OCI-LY7 (cell line): ENCODE measurements at regions not wholly inside any gene's neighbourhood (a gene's known extent, or its start where the extent isn't known, plus 50 kb on each side); places are given as distances from the start of the nearest gene placed in this dataset.

Source experiments
- BruUV-seq: library from RNA; stranded (reverse); fragments of 400-500 nt; replicated peaks from 2 replicates; lab custom pipeline; 2021; lab: Mats Ljungman, UMichigan
- CTCF ChIA-PET: fragments of 300-600 bp; sonication (Branson Sonifier 250); formaldehyde crosslinking; loops from one replicate; lab custom pipeline; 2022; ENCODE audit warnings: antibody characterized with exemption; ENCODE audit not compliant: unreplicated experiment; lab: Charles Lee
- POLR2A ChIA-PET: fragments of 300-600 bp; sonication (Branson Sonifier 250); formaldehyde crosslinking; loops from one replicate; lab custom pipeline; 2022; ENCODE audit warnings: antibody characterized with exemption; lab: Charles Lee
- DNase-seq: peaks from one replicate; pipeline ENCODE4 v3.0.0-alpha.2; 2015; ENCODE audit warnings: low spot score
- H2AFZ ChIP-seq: fragments of 200-600 bp; sonication (generic), shearing (Covaris generic); 2 replicates; pipeline ENCODE4 v1.6.1; 2014; ENCODE audit warnings: mild to moderate bottlenecking, antibody characterized with exemption, low read length, moderate library complexity
- H3K27ac ChIP-seq: fragments of 200-600 bp; sonication (generic); 2 replicates; pipeline ENCODE4 v1.5.1; 2014; ENCODE audit warnings: mixed run types, low read depth, mild to moderate bottlenecking, moderate library complexity, low read length, inconsistent platforms; ENCODE audit not compliant: poor library complexity, severe bottlenecking
- H3K36me3 ChIP-seq: fragments of 200-600 bp; sonication (generic); 2 replicates; pipeline ENCODE4 v1.6.1; 2014; ENCODE audit warnings: mild to moderate bottlenecking, antibody characterized with exemption, low read length, moderate library complexity, mixed read lengths; ENCODE audit not compliant: insufficient read depth
- H3K4me1 ChIP-seq: fragments of 200-600 bp; sonication (generic); 2 replicates; pipeline ENCODE4 v1.5.1; 2014; ENCODE audit warnings: mild to moderate bottlenecking, low read length; ENCODE audit not compliant: insufficient read depth, poor library complexity, severe bottlenecking
- H3K4me2 ChIP-seq: fragments of 200-600 bp; sonication (generic); 2 replicates; pipeline ENCODE4 v1.6.1; 2014; ENCODE audit warnings: mild to moderate bottlenecking, low read length
- H3K4me3 ChIP-seq: fragments of 200-600 bp; sonication (generic); 2 replicates; pipeline ENCODE4 v1.5.1; 2014; ENCODE audit warnings: mild to moderate bottlenecking, low read depth, low read length; ENCODE audit not compliant: poor library complexity, severe bottlenecking
- H3K79me2 ChIP-seq: fragments of 200-600 bp; sonication (generic); 2 replicates; pipeline ENCODE4 v1.6.1; 2016; ENCODE audit warnings: low read depth, mild to moderate bottlenecking, low read length, moderate library complexity, mixed read lengths; ENCODE audit not compliant: insufficient read depth
- H3K9me2 ChIP-seq: fragments of 200-600 bp; sonication (generic); 2 replicates; pipeline ENCODE4 v1.6.1; 2016; ENCODE audit warnings: mild to moderate bottlenecking, low read length, mixed read lengths; ENCODE audit not compliant: insufficient read depth
- H3K9me3 ChIP-seq: fragments of 200-600 bp; sonication (generic); 2 replicates; pipeline ENCODE4 v1.6.1; 2014; ENCODE audit warnings: mild to moderate bottlenecking, mixed run types, low read length, mixed read lengths
- H4K20me1 ChIP-seq: fragments of 200-600 bp; sonication (generic); 2 replicates; pipeline ENCODE4 v1.6.1; 2014; ENCODE audit warnings: mild to moderate bottlenecking, antibody characterized with exemption, low read length, moderate library complexity, mixed read lengths; ENCODE audit not compliant: insufficient read depth
- CTCF ChIP-seq: fragments of 200-600 bp; sonication (generic); conservative IDR thresholded peaks from 2 replicates; pipeline ENCODE4 v1.5.1; 2014; ENCODE audit warnings: mild to moderate bottlenecking, antibody characterized with exemption, low read length, moderate library complexity, mixed read lengths
- EZH2phosphoT487 ChIP-seq: fragments of 200-600 bp; sonication (generic); IDR thresholded peaks from 2 replicates; pipeline ENCODE4 v1.6.1; 2018; ENCODE audit warnings: low read depth, borderline replicate concordance, mild to moderate bottlenecking, mixed run types, antibody characterized with exemption, low read length, moderate library complexity, mixed read lengths
- intact Hi-C: fragments of 100-400 bp; cut with micrococcal nuclease; formaldehyde crosslinking; loops from one replicate; pipeline ENCODE4 v1.10.0; 2022; ENCODE audit not compliant: unreplicated experiment

- intact Hi-C loops, result no loop called here
- TF ChIP-seq EZH2phosphoT487 (no peak), CTCF (no peak)
- H3K27ac ChIP-seq, result no peak overlapping the region
- no peaks in the 10 kb centered on the region for H3K9me2 ChIP-seq
- POLR2A ChIA-PET, result no interaction called here
- H3K4me2 ChIP-seq, result no peak overlapping the region
- no peaks in the 10 kb centered on the region for H3K4me1 ChIP-seq
- no peaks in the 10 kb centered on the region for H3K36me3 ChIP-seq
- no peaks in the 10 kb centered on the region for H3K79me2 ChIP-seq
- H4K20me1 ChIP-seq, result no peaks in the 10 kb centered on the region
- no peak for DNase-seq
- CTCF ChIA-PET, result no interaction called here
- no peaks in the 10 kb centered on the region for H3K9me3 ChIP-seq
- BruUV-seq, result no TSS peak
- no peak overlapping the region for H2AFZ ChIP-seq
- no peak overlapping the region for H3K4me3 ChIP-seq
Observed at GRCh38 chr10:59470570-59470969, 108.2 kb upstream of the FAM13C start.

GRCh38 chr10:59465088-59465487 lies 102.7 kb upstream of the FAM13C start:
- H3K36me3 ChIP-seq, result no peaks in the 10 kb centered on the region
- no peaks in the 10 kb centered on the region for H3K9me2 ChIP-seq
- H3K9me3 ChIP-seq, result no peaks in the 10 kb centered on the region
- BruUV-seq, result no TSS peak
- no peak overlapping the region for H2AFZ ChIP-seq
- TF ChIP-seq CTCF, result no peak
- TF ChIP-seq EZH2phosphoT487, result no peak
- no peaks in the 10 kb centered on the region for H4K20me1 ChIP-seq
- H3K4me2 ChIP-seq, result no peak overlapping the region
- POLR2A ChIA-PET, result interaction anchor here (0.5 to 0.7 kb wide), 2 partner anchors 50 to 178 kb away, joined by 3 to 4 read pairs; no protein-coding TSS in a partner anchor
- H3K27ac ChIP-seq, result no peak overlapping the region
- H3K4me1 ChIP-seq, result no peaks in the 10 kb centered on the region
- no peaks in the 10 kb centered on the region for H3K79me2 ChIP-seq
- intact Hi-C loops, result no loop called here
- DNase-seq, result no peak
- CTCF ChIA-PET, result no interaction called here
- H3K4me3 ChIP-seq, result no peak overlapping the region

- Histone ChIP-seq H3K9me2 (no peaks in the 10 kb centered on the region), H3K4me2 (no peak overlapping the region), H3K27ac (no peak overlapping the region), H4K20me1 (no peaks in the 10 kb centered on the region), H3K4me3 (no peak overlapping the region), H2AFZ (no peak overlapping the region), H3K36me3 (no peaks in the 10 kb centered on the region), H3K9me3 (no peaks in the 10 kb centered on the region), H3K4me1 (no peaks in the 10 kb centered on the region), H3K79me2 (no peaks in the 10 kb centered on the region)
- POLR2A ChIA-PET, result interaction anchor here (0.5 kb wide), 1 partner anchor 177 kb away, joined by 4 read pairs; no protein-coding TSS in a partner anchor
- intact Hi-C loops, result no loop called here
- no peak for TF ChIP-seq CTCF
- no peak for TF ChIP-seq EZH2phosphoT487
- no TSS peak for BruUV-seq
- DNase-seq, result no peak
- CTCF ChIA-PET, result no interaction called here
Observed at GRCh38 chr10:59464483-59464882, 102.1 kb upstream of the FAM13C start.
